Stimulated activated naive B cell treated with anti-CD40 and anti-IgM and Interleukin-4, amounts not matched to agents 10 μg/mL and 1 μg/mL and 100 μg/mL, for 72 hours (primary cell): ENCODE measurements at regions not wholly inside any gene's neighbourhood (a gene's known extent, or its start where the extent isn't known, plus 50 kb on each side); places are given as distances from the start of the nearest gene placed in this dataset.
"Not testable (repeated sequence)": the region's sequence is repeated elsewhere in the genome, so short reads cannot be mapped to it uniquely, and the experiment has no call there.

Experiments used
- ATAC-seq, 2 donors: fragments of 150-1000 bp; cut with Tn5 transposase; replicated peaks; 2 replicates each; pipeline ENCODE4 v1.10.0; 2021; ENCODE audit warnings: moderate library complexity in 1 of 2
- DNase-seq: peaks from one replicate; pipeline ENCODE4 v3.0.0; 2021
- H3K27ac Mint-ChIP-seq: one replicate; pipeline ENCODE4 v1.8.0; 2022; ENCODE audit warnings: mild to moderate bottlenecking, mixed read lengths
- H3K27me3 Mint-ChIP-seq, 2 donors: one replicate each; pipeline ENCODE4 v1.8.0; 2022; ENCODE audit warnings: mixed read lengths in 2 of 2
- H3K36me3 Mint-ChIP-seq, 2 donors: one replicate each; pipeline ENCODE4 v1.8.0; 2022; ENCODE audit warnings: mixed read lengths in 2 of 2, mild to moderate bottlenecking in 1 of 2
- H3K4me1 Mint-ChIP-seq, 2 donors: one replicate each; pipeline ENCODE4 v1.8.0; 2022; ENCODE audit warnings: mixed read lengths in 2 of 2, mild to moderate bottlenecking in 1 of 2
- H3K4me3 Mint-ChIP-seq, 2 donors: one replicate each; pipeline ENCODE4 v1.8.0; 2022; ENCODE audit warnings: mild to moderate bottlenecking in 2 of 2, mixed read lengths in 2 of 2, moderate library complexity in 1 of 2
- H3K9me3 Mint-ChIP-seq, 2 donors: one replicate each; pipeline ENCODE4 v1.8.0; 2022; ENCODE audit warnings: mixed read lengths in 2 of 2, mild to moderate bottlenecking in 1 of 2

DNA sequence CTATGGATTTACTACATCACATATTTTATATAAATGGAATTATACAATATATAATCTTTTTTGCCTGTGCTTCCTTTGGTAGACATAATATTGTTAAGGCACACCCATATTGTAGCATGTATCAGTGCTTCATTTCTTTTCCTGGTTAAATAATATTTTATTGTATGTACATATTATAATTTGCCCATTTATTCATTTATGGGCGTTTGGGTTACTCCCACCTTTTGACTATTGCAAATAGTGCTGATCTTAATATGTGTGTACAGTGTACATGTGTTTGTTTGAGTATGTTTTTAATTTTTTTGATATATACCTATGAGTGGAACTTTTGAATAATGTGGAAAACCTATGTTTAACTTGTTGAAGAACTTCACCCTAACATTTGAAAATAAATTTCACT lies 804.2 kb downstream of the DHX35 start:
- peaks cover 9 to 12% of the 10 kb centered on the region in 2 donors for H3K9me3 Mint-ChIP-seq
- H3K4me1 Mint-ChIP-seq, result no peaks in the 10 kb centered on the region
- no peak overlapping the region for H3K4me3 Mint-ChIP-seq
- ATAC-seq (no peak), DNase-seq (no peak)
- no peak overlapping the region for H3K27ac Mint-ChIP-seq
- no peaks in the 10 kb centered on the region for H3K27me3 Mint-ChIP-seq
- peaks cover 0 to 1% of the 10 kb centered on the region in 2 donors for H3K36me3 Mint-ChIP-seq

DNA sequence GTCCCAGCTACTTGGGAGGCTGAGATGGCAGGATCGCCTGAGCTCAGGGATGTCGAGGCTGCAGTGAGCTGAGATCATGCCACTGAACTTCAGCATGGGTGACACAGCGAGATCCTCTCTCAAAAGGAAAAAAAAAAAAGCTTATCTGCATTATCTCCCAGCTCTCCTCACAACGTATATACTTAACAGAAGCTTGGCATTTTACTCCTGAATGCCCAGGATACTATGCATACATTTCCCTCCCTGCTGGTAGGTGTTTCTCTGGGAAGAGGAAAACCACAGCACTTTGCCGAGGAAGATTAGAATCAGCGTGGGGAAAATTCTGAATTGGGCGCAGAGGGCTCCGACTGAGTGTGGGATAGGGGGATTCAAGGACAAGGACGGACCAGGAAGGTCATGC lies 800.6 kb downstream of the DHX35 start:
- H3K36me3 Mint-ChIP-seq, result peaks cover 0 to 1% of the 10 kb centered on the region in 2 donors
- ATAC-seq (no peak), DNase-seq (no peak)
- no peaks in the 10 kb centered on the region for H3K4me1 Mint-ChIP-seq
- H3K27ac Mint-ChIP-seq, result no peak overlapping the region
- no peak overlapping the region for H3K4me3 Mint-ChIP-seq
- peaks cover 4 to 5% of the 10 kb centered on the region in 2 donors for H3K9me3 Mint-ChIP-seq
- H3K27me3 Mint-ChIP-seq, result no peaks in the 10 kb centered on the region

DNA sequence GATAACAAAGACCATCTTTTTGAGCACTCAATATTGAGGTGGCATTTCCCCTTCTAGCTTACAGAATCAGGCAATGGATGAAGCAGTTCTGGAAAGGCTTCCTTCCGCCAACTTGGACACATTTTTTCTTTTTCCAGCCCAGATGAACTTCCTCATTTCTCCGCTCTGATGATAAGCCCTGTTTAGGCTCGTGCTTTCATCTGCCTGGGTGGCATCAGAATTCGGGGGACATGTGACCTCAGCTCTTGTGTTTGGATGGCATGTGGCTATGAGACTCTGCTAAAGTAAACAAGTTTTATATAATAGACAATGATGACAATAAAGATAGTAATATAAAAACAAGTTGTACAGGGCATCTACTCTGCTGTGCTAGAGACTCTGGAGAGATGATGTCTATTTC lies 796.7 kb downstream of the DHX35 start:
- Mint-ChIP-seq H3K4me3 (no peak overlapping the region), H3K9me3 (peaks cover 0 to 4% of the 10 kb centered on the region in 2 donors), H3K36me3 (peaks cover 0 to 1% of the 10 kb centered on the region in 2 donors)

DNA sequence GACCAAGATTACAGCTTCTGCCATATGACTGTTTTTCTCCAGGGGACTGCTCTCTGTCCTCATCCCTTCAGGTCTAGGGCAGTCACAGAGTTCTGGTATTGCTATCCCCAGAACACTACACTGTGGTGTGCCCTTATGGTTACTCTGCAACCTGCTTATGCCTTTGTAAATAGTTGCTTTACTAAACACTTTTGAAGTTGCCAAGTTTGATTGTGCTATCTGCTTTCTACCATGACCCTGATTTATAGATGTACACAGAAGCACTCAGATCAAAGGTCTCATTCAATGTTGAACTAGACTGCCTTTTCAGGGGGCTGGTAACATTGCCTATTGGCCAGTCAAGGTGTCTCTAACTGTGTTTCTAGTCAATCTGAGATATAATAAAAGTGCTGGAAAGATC lies 794.7 kb downstream of the DHX35 start:
- Mint-ChIP-seq H3K27me3 (no peaks in the 10 kb centered on the region), H3K4me3 (no peak overlapping the region), H3K9me3 (peaks cover 0 to 2% of the 10 kb centered on the region in 2 donors), H3K36me3 (no peaks in the 10 kb centered on the region), H3K4me1 (peaks cover 0 to 3% of the 10 kb centered on the region in 2 donors), H3K27ac (no peak overlapping the region)
- no peak for ATAC-seq
- DNase-seq, result no peak

More for the DNA sequence above, 796.7 kb downstream of the DHX35 start:
- no peak overlapping the region for H3K27ac Mint-ChIP-seq
- H3K4me1 Mint-ChIP-seq, result no peaks in the 10 kb centered on the region
- no peak for DNase-seq
- no peaks in the 10 kb centered on the region for H3K27me3 Mint-ChIP-seq
- ATAC-seq, result no peak

DNA sequence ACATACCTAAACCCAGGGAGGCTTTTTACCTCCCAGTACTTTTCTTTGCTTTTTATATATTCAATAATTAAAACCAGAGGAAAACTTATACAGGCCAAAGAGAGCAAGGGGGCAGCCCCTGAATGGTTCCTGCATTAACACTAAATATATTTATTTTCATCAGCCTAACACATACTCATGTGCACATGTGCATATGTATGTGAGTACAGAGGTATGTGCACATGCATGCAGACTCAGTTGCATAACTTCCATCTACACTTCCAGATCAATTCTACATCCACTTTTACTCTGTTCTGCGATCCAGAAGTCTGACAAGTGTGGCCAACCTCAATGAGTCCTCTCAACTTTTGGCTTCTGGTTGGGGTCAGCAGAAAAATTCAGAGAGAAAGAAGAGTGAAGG lies 794.2 kb downstream of the DHX35 start:
- DNase-seq, result no peak
- no peaks in the 10 kb centered on the region for H3K27me3 Mint-ChIP-seq
- H3K36me3 Mint-ChIP-seq, result no peaks in the 10 kb centered on the region
- peaks cover 3 to 4% of the 10 kb centered on the region in 2 donors for H3K9me3 Mint-ChIP-seq
- H3K4me1 Mint-ChIP-seq, result peaks cover 0 to 3% of the 10 kb centered on the region in 2 donors
- no peak for ATAC-seq
- H3K4me3 Mint-ChIP-seq, result no peak overlapping the region
- no peak overlapping the region for H3K27ac Mint-ChIP-seq

DNA sequence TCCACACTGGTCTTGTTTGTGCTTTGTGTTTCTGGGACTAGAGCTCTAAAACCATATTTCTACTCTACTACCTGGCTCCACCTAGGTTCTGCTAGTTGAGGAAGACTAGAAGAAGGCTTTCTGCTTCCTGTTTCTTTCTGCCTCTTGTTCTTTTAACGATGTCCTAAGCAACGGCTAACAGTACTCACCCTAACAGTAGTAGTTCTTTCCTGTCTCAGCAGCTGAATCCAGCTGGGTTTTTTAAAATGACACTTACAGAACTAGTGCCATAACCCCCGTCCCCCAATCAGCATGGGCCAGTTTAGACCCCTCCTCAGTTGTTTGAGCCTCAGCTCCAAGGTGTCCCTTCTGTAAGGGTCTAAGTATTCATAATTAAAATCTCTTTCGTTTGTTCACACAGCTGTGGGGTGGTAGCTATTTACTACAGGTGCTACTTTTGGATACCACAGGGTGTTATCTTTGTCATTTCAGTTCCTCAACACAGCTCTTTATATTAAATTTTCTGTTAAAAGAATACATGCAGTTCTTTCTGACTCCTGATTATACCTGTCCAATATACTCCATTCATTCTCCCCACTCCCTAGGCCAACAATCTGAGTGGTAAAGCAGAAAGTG lies 790.2 kb downstream of the DHX35 start:
- Mint-ChIP-seq H3K27ac (no peak overlapping the region), H3K4me3 (no peak overlapping the region), H3K36me3 (no peaks in the 10 kb centered on the region), H3K9me3 (peaks cover 17% of the 10 kb centered on the region in 2 donors), H3K27me3 (no peaks in the 10 kb centered on the region), H3K4me1 (peaks cover 0 to 3% of the 10 kb centered on the region in 2 donors)
- DNase-seq (no peak), ATAC-seq (no peak)

DNA sequence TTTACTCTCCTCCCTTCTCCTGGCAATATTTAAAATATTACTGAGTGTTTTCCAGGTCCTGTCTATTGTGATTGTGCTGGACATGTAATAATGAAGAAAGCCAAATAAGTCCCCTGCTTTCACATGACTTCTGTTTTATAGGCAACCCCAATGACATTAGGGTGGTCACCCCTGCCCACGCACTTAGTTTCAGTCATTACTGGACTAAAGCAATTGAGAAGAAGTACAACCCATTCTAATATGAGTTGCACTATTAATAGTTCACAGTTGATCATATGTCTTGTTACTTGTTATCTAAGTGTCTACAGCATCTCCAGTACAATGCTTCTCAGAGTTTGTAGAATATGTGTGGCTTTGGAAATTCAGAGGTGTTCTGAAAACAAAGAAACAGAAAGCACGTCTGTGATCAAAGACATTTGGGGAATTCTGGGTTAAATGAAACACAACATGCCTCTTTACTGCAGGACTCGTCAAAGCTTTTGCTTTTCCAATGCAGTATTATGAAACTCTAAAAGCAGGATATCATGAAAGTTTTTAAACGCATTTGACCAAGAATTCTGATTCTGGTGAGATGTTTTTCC lies 789.5 kb downstream of the DHX35 start:
- peaks cover 0 to 3% of the 10 kb centered on the region in 2 donors for H3K4me1 Mint-ChIP-seq
- no peak for ATAC-seq
- H3K27me3 Mint-ChIP-seq, result no peaks in the 10 kb centered on the region
- no peaks in the 10 kb centered on the region for H3K36me3 Mint-ChIP-seq
- H3K4me3 Mint-ChIP-seq, result no peak overlapping the region
- H3K27ac Mint-ChIP-seq, result no peak overlapping the region
- peaks cover 15 to 17% of the 10 kb centered on the region in 2 donors for H3K9me3 Mint-ChIP-seq
- no peak for DNase-seq

DNA sequence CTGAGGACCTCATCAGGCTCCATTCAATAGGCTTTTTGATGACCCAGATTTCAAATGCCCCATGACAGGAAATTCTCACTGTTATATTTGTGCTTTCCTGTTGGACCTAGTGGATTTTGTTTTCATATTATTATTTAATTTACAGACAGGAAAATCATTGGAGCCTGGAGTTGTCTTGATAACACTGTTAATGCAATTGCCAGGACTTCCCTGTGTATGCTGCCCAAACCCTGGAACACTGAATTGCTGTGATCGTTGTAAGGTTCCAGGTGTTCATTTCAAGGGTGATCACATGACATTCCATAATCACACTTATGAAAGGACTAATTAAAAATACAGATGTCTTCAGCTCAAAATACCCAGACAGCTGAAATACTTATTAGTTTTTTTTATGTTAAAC lies 783.2 kb downstream of the DHX35 start:
- Mint-ChIP-seq H3K27me3 (no peaks in the 10 kb centered on the region), H3K4me1 (no peaks in the 10 kb centered on the region), H3K4me3 (no peak overlapping the region), H3K9me3 (peaks cover 12% of the 10 kb centered on the region in 2 donors), H3K36me3 (no peaks in the 10 kb centered on the region), H3K27ac (no peak overlapping the region)
- ATAC-seq, result no peak
- no peak for DNase-seq

DNA sequence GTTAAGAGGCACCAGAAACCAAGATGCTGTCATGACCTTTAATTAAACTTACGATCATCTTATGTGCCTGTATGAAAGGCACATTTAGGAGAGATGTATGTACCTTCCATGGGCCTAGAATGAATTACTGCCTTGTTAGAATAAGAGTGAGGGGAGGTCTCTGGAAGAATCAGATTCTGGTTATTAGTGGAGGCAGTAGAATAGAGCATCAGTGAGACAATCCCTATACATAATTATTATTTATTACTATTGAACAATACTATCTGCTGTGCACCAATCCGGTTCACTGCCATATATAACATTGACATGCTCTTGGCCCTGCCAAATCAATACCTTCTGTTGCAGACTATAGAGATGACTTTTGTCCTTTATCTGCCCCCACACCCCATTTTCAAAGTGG lies 776.5 kb downstream of the DHX35 start:
- H3K27me3 Mint-ChIP-seq, result no peaks in the 10 kb centered on the region
- no peak overlapping the region for H3K4me3 Mint-ChIP-seq
- no peak overlapping the region for H3K27ac Mint-ChIP-seq
- ATAC-seq (no peak), DNase-seq (no peak)
- no peaks in the 10 kb centered on the region for H3K36me3 Mint-ChIP-seq
- H3K4me1 Mint-ChIP-seq, result no peaks in the 10 kb centered on the region
- H3K9me3 Mint-ChIP-seq, result peaks cover 0 to 2% of the 10 kb centered on the region in 2 donors

DNA sequence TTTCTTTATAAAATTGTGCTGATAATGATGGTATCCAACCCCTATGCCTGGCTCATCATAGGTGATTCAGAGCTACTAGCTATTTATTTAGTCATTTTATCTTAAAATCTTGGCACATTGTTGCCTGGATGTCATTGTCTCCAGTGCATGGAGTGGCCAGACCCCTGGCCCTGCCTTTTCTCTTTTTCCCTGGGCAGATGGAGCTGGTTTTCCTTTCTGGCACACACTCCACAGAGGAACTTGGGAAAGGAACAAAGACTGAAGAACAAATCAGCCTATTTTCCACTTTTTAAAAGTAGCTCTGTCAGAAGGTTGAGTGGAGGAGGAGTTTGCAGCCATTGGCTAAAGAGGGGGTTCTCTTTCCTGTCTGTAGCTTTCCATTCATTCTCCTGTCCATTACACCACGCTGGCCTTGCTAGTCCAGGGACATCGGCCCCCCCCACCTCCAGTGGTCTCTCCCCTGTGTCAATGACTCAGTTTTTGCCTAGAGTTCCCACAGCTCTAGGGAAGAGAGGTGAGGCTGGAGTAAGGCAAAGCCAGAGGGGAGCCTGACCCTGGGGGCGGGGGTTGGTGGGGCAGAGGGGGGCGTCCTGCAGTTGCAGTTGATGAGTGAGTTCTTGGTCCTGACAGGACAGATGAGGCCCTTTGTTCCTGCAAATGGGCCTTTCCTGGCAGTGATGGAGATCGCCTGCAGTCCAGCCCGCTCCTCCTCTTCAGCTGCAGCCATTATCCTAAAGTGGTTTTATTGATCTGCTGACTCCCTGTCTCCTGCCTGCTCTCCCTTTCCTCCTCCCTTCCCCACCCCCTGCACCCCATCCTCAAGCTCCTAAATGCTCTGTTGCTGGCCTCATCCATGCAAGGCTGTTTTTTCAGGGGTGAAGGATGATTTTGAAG lies 774.5 kb downstream of the DHX35 start:
- H3K4me1 Mint-ChIP-seq, result no peaks in the 10 kb centered on the region
- no peak overlapping the region for H3K4me3 Mint-ChIP-seq
- DNase-seq (no peak), ATAC-seq (no peak)
- H3K36me3 Mint-ChIP-seq, result no peaks in the 10 kb centered on the region
- H3K27ac Mint-ChIP-seq, result no peak overlapping the region
- peaks cover 0 to 3% of the 10 kb centered on the region in 2 donors for H3K9me3 Mint-ChIP-seq
- no peaks in the 10 kb centered on the region for H3K27me3 Mint-ChIP-seq

DNA sequence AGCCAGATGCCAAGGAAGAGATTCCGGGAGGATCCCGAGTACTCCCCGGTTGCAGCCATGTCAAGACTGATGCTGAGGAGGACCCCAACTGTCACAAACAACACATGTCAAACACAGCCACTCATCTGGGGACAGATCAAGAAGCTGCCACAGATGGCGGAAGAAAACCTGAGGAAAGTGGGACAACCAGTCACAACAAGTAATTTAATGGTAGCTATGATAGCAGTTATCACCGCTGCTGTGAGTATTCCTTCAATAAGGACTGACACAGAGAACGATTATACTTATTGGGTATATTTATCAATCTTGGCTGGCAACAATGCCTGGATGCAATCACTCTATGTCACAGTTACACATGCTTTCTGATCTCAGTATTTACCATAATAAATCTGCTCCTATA lies 763.4 kb downstream of the DHX35 start:
- not testable (repeated sequence) for ATAC-seq, H3K36me3 Mint-ChIP-seq, H3K4me3 Mint-ChIP-seq, DNase-seq, H3K27ac Mint-ChIP-seq, H3K4me1 Mint-ChIP-seq, H3K27me3 Mint-ChIP-seq
- H3K9me3 Mint-ChIP-seq, result peaks cover 20 to 25% of the 10 kb centered on the region in 2 donors

DNA sequence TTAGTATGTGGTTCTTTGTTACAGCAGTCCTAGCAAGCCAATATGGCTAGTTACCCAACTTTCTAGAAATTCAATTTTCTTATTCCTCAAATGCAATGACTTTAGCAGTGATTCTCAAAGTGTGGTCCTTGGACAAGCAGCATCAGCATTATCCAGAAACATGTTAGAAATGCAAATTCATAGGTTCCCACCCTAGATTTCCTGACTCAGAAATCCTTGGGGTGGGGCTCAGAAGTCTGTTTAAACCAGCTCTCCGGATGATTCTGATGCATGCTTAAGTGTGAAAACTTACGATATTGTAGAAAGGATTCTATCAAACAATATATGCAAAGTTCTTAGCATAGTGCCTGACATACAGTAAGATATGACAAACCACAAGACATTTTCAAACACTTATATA lies 757.1 kb downstream of the DHX35 start:
- peaks cover 0 to 4% of the 10 kb centered on the region in 2 donors for H3K9me3 Mint-ChIP-seq
- ATAC-seq (no peak), DNase-seq (no peak)
- no peak overlapping the region for H3K4me3 Mint-ChIP-seq
- H3K36me3 Mint-ChIP-seq, result no peaks in the 10 kb centered on the region
- no peaks in the 10 kb centered on the region for H3K4me1 Mint-ChIP-seq
- H3K27ac Mint-ChIP-seq, result no peak overlapping the region
- no peaks in the 10 kb centered on the region for H3K27me3 Mint-ChIP-seq

DNA sequence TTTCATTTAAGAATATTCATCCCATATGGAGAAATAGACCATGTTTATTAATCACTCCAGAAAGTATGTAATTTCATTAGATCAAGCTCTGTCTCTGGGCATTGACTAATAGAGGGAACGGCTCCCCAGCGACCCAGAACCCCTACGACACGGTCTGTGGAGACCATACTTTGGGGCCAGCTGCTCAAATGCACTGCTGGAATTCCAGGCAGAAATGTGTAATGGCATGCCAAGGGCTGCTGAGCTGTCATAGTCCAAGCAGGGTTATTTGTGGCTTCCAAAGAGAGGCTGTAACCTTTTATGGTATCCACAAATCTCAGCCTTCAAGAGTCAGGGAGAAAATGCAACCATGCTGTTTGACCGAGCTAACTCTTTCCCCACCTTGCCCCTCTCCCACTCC lies 755.8 kb downstream of the DHX35 start:
- Mint-ChIP-seq H3K9me3 (peaks cover 0 to 6% of the 10 kb centered on the region in 2 donors), H3K36me3 (no peaks in the 10 kb centered on the region), H3K4me1 (no peaks in the 10 kb centered on the region), H3K27ac (no peak overlapping the region), H3K27me3 (no peaks in the 10 kb centered on the region), H3K4me3 (no peak overlapping the region)
- ATAC-seq (no peak), DNase-seq (no peak)

DNA sequence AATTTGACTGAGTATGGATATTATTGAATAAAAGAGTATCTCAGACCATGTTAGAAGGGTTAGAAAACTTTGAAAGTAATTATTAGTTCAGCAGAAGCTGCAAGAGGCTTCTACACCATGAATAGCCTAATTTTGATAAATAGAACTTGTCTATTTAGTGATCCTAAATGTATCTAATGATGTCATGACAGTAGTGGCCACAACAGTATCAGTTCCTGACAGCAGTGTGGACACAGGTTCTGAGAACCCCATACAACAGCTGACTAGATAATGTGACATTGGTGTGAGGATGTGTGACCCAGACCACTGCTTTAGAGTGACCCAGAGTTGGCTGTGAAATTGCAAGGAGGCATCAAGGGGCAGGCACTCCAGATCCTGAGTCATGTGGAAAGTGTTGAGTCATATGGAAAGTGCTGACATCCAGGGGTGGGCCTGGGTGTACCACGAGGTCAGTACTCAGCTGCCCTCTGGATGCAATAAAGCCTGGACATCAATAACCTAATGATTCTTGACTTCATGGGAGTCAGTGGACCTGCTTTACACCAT lies 754.7 kb downstream of the DHX35 start:
- ATAC-seq (no peak), DNase-seq (no peak)
- Mint-ChIP-seq H3K4me3 (no peak overlapping the region), H3K27ac (no peak overlapping the region), H3K9me3 (peaks cover 0 to 2% of the 10 kb centered on the region in 2 donors), H3K36me3 (no peaks in the 10 kb centered on the region), H3K4me1 (no peaks in the 10 kb centered on the region), H3K27me3 (no peaks in the 10 kb centered on the region)
